Inflammatory macrophage (primary cell): ENCODE measurements at regions not wholly inside any gene's neighbourhood (a gene's known extent, or its start where the extent isn't known, plus 50 kb on each side); places are given as distances from the start of the nearest gene placed in this dataset.
A peak's percentile ranks its signal among the peaks of the same experiment; 100 is the strongest.
"Not testable (repeated sequence)": the region's sequence is repeated elsewhere in the genome, so short reads cannot be mapped to it uniquely, and the experiment has no call there.

Source experiments
- DNase-seq, 2 donors: peaks; one replicate each; pipeline ENCODE4 v3.0.0-alpha.2; 2020 to 2022

GRCh38 chr4:37771771-37772170 is 54.7 kb upstream of the PGM2 start:
- DNase-seq: no peak

- no peak for DNase-seq
Measured at GRCh38 chr4:37770016-37770415, 56.5 kb upstream of the PGM2 start.

- no peak for DNase-seq
Measured at GRCh38 chr4:37769391-37769989, 57.0 kb upstream of the PGM2 start.

- DNase-seq: peak; percentile 71 to 79
Measured at GRCh38 chr4:37767546-37767945, 58.9 kb upstream of the PGM2 start.

GRCh38 chr4:37767019-37767418 is 59.5 kb upstream of the PGM2 start:
- DNase-seq: no peak

GRCh38 chr4:37765741-37766140 is 60.7 kb upstream of the PGM2 start:
- no peak for DNase-seq

GRCh38 chr4:37763831-37764230 is 62.7 kb upstream of the PGM2 start:
- DNase-seq: no peak

- peak; percentile 20 to 33 for DNase-seq
Measured at GRCh38 chr4:37762991-37763368, 63.5 kb upstream of the PGM2 start.

- DNase-seq: peak; percentile 52 to 55
Measured at GRCh38 chr4:37762294-37762990, 64.0 kb upstream of the PGM2 start.

- peak; percentile 47 to 64 for DNase-seq
Measured at GRCh38 chr4:37760840-37761239, 65.6 kb upstream of the PGM2 start.

- DNase-seq: no peak
Measured at GRCh38 chr4:37759833-37760232, 66.7 kb upstream of the PGM2 start.

- peak; percentile 87 to 95 for DNase-seq
Measured at GRCh38 chr4:37758226-37758625, 68.3 kb upstream of the PGM2 start.

- DNase-seq: peak; percentile 52 to 65
Measured at GRCh38 chr4:37757761-37758160, 68.7 kb upstream of the PGM2 start.

GRCh38 chr4:37757121-37757520 is 69.4 kb upstream of the PGM2 start:
- DNase-seq: no peak

GRCh38 chr4:37754410-37755185 is 68.4 kb upstream of the RELL1 start:
- DNase-seq: peak; percentile 68 to 76

- DNase-seq: peak; percentile 51 to 79
Measured at GRCh38 chr4:37749398-37749988, 63.3 kb upstream of the RELL1 start.

- no peak for DNase-seq
Measured at GRCh38 chr4:37748485-37748884, 62.3 kb upstream of the RELL1 start.

- no peak for DNase-seq
Measured at GRCh38 chr4:37747772-37748330, 61.7 kb upstream of the RELL1 start.

- DNase-seq: not testable (repeated sequence)
Measured at GRCh38 chr4:37746852-37747251, 60.7 kb upstream of the RELL1 start.

- DNase-seq: no peak
Measured at GRCh38 chr4:37745946-37746345, 59.8 kb upstream of the RELL1 start.

- no peak for DNase-seq
Measured at GRCh38 chr4:37742149-37742548, 56.0 kb upstream of the RELL1 start.

GRCh38 chr4:37741564-37741963 is 55.4 kb upstream of the RELL1 start:
- no peak for DNase-seq

- no peak for DNase-seq
Measured at GRCh38 chr4:37740546-37740945, 54.4 kb upstream of the RELL1 start.
